Esophagus muscularis mucosa (tissue), 4 donors: ENCODE measurements at regions not wholly inside any gene's neighbourhood (a gene's known extent, or its start where the extent isn't known, plus 50 kb on each side); places are given as distances from the start of the nearest gene placed in this dataset.

Experiments used
- DNase-seq: peaks from one replicate; pipeline ENCODE4 v3.0.0-alpha.2; 2017; ENCODE audit errors: extremely low spot score
- H3K27ac ChIP-seq, 4 donors: fragments of 200-600 bp; sonication (generic); replicated peaks in 1 of 4; 1 replicate in 3 of 4; 2 replicates in 1 of 4; pipeline ENCODE4 v1.5.1; 2016 to 2019; ENCODE audit warnings: mild to moderate bottlenecking in 1 of 4
- H3K27me3 ChIP-seq, 4 donors: fragments of 200-600 bp; sonication (generic); one replicate each; pipeline versions ENCODE4 v1.5.1 to v1.6.0; 2016 to 2019
- H3K36me3 ChIP-seq, 4 donors: fragments of 200-600 bp; sonication (generic); one replicate each; pipeline ENCODE4 v1.5.1; 2016 to 2019
- H3K4me1 ChIP-seq, 4 donors: fragments of 200-600 bp; sonication (generic); one replicate each; pipeline ENCODE4 v1.5.1; 2016 to 2019
- H3K4me3 ChIP-seq, 4 donors: fragments of 200-600 bp; sonication (generic); 1 replicate in 2 of 4; 2 replicates in 2 of 4; pipeline ENCODE4 v1.5.1; 2016 to 2019; ENCODE audit warnings: mild to moderate bottlenecking in 4 of 4, moderate library complexity in 1 of 4
- H3K9me3 ChIP-seq, 4 donors: fragments of 200-600 bp; sonication (generic); 1 replicate in 3 of 4; 2 replicates in 1 of 4; pipeline ENCODE4 v1.5.1; 2016 to 2019
- EP300 ChIP-seq: sonication (generic); formaldehyde crosslinking; IDR thresholded peaks from one replicate; pipeline ENCODE4 v1.6.1; 2017; ENCODE audit warnings: antibody characterized with exemption
- POLR2A ChIP-seq: fragments of 450-650 bp; IDR thresholded peaks from one replicate; pipeline ENCODE4 v1.6.1; 2017; ENCODE audit warnings: antibody characterized with exemption, moderate library complexity, mild to moderate bottlenecking, low read depth
- POLR2AphosphoS5 ChIP-seq, 2 donors: sonication (generic); formaldehyde crosslinking; IDR thresholded peaks; one replicate each; pipeline ENCODE4 v1.6.1; 2017; ENCODE audit warnings: antibody characterized with exemption in 2 of 2
- WGBS: methylation state at CpG from one replicate; pipeline ENCODE4 v1.1.5; 2018; 5-methylcytosine and 5-hydroxymethylcytosine counted together
- intact Hi-C: fragments of 100-400 bp; cut with DNase I; formaldehyde crosslinking; loops from one replicate; pipeline ENCODE4 v1.15.1; 2023
- TF ChIP-seq, protein P1 (sequence below), 3 experiments: fragments of 200-600 bp in 2 of 3; fragments of 450-650 bp in 1 of 3; sonication (generic) in 2 of 3; IDR thresholded peaks; one replicate each; pipeline ENCODE4 v1.5.1; 2017 to 2019; ENCODE audit warnings: antibody characterized with exemption in 3 of 3, mild to moderate bottlenecking in 2 of 3, moderate library complexity in 1 of 3

- intact Hi-C loops, result no loop called here
- Histone ChIP-seq H3K36me3 (no peaks in the 10 kb centered on the region), H3K27ac (no peak overlapping the region), H3K4me3 (no peak overlapping the region), H3K4me1 (no peaks in the 10 kb centered on the region), H3K27me3 (no peaks in the 10 kb centered on the region), H3K9me3 (no peaks in the 10 kb centered on the region)
- WGBS, result 38% methylated on average over 1 of the region's 1 CpG
- TF ChIP-seq, protein P1, sequence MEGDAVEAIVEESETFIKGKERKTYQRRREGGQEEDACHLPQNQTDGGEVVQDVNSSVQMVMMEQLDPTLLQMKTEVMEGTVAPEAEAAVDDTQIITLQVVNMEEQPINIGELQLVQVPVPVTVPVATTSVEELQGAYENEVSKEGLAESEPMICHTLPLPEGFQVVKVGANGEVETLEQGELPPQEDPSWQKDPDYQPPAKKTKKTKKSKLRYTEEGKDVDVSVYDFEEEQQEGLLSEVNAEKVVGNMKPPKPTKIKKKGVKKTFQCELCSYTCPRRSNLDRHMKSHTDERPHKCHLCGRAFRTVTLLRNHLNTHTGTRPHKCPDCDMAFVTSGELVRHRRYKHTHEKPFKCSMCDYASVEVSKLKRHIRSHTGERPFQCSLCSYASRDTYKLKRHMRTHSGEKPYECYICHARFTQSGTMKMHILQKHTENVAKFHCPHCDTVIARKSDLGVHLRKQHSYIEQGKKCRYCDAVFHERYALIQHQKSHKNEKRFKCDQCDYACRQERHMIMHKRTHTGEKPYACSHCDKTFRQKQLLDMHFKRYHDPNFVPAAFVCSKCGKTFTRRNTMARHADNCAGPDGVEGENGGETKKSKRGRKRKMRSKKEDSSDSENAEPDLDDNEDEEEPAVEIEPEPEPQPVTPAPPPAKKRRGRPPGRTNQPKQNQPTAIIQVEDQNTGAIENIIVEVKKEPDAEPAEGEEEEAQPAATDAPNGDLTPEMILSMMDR (IDR thresholded peaks at IDR 0.05), result no peak
- TF ChIP-seq POLR2AphosphoS5 (IDR thresholded peaks at IDR 0.05) (no peak), POLR2A (no peak), EP300 (no peak)
- no peak for DNase-seq
Observed at GRCh38 chr14:81936902-81937301, 403.2 kb upstream of the SEL1L start.

- no peaks in the 10 kb centered on the region for H3K27me3 ChIP-seq
- intact Hi-C loops, result no loop called here
- no peak overlapping the region for H3K4me3 ChIP-seq
- H3K36me3 ChIP-seq, result no peaks in the 10 kb centered on the region
- 78% methylated on average over 3 of the region's 3 CpGs for WGBS
- no peaks in the 10 kb centered on the region for H3K4me1 ChIP-seq
- DNase-seq, result no peak
- H3K27ac ChIP-seq, result no peak overlapping the region
- H3K9me3 ChIP-seq, result no peaks in the 10 kb centered on the region
- TF ChIP-seq POLR2A (no peak), EP300 (no peak), POLR2AphosphoS5 (IDR thresholded peaks at IDR 0.05) (no peak)
- TF ChIP-seq, protein P1 (IDR thresholded peaks at IDR 0.05), result no peak
Observed at GRCh38 chr14:81938341-81938740, 404.7 kb upstream of the SEL1L start.

GRCh38 chr14:81940651-81941050 is 407.0 kb upstream of the SEL1L start:
- DNase-seq, result no peak
- intact Hi-C loops, result no loop called here
- TF ChIP-seq POLR2A (no peak), POLR2AphosphoS5 (IDR thresholded peaks at IDR 0.05) (no peak), EP300 (no peak)
- TF ChIP-seq, protein P1 (IDR thresholded peaks at IDR 0.05), result no peak
- Histone ChIP-seq H3K27me3 (no peaks in the 10 kb centered on the region), H3K27ac (no peak overlapping the region), H3K9me3 (no peaks in the 10 kb centered on the region), H3K4me3 (no peak overlapping the region), H3K4me1 (no peaks in the 10 kb centered on the region), H3K36me3 (no peaks in the 10 kb centered on the region)
- 67% methylated on average over 1 of the region's 1 CpG for WGBS

DNA sequence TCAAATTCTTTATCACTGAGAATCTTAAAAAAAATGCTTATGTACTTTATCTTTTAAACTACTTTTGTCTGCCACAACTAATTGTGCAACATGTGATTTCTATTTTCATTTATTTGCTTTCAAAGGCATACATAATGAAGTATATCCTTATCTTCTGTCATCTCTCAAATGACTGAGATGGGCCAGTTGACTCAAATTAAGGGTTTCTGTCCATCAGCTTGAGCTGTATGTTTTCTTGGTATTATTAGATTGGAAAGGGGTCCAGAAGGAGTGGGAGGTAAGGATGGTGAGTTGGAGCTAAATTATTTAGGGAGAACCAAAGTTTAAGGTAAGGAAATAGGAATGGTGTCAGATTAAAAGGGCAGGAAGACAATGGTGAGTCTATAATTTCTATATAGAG is 408.4 kb upstream of the SEL1L start:
- intact Hi-C loops, result no loop called here
- no peak overlapping the region for H3K27ac ChIP-seq
- H3K4me1 ChIP-seq, result no peaks in the 10 kb centered on the region

GRCh38 chr14:81946375-81946774 is 412.7 kb upstream of the SEL1L start:
- Histone ChIP-seq H3K9me3 (no peaks in the 10 kb centered on the region), H3K4me3 (no peak overlapping the region), H3K4me1 (no peaks in the 10 kb centered on the region), H3K27me3 (no peaks in the 10 kb centered on the region), H3K27ac (no peak overlapping the region), H3K36me3 (no peaks in the 10 kb centered on the region)
- 76% methylated on average over 3 of the region's 3 CpGs for whole genome bisulfite sequencing
- intact Hi-C loops, result no loop called here
- no peak for DNase-seq
- TF ChIP-seq POLR2AphosphoS5 (IDR thresholded peaks at IDR 0.05) (no peak), POLR2A (no peak), EP300 (no peak)
- TF ChIP-seq, protein P1 (IDR thresholded peaks at IDR 0.05), result no peak

More for the DNA sequence above, 408.4 kb upstream of the SEL1L start:
- no peaks in the 10 kb centered on the region for H3K27me3 ChIP-seq
- H3K4me3 ChIP-seq, result no peak overlapping the region
- H3K36me3 ChIP-seq, result no peaks in the 10 kb centered on the region
- TF ChIP-seq POLR2AphosphoS5 (IDR thresholded peaks at IDR 0.05) (no peak), EP300 (no peak)
- TF ChIP-seq, protein P1 (IDR thresholded peaks at IDR 0.05), result no peak
- no peaks in the 10 kb centered on the region for H3K9me3 ChIP-seq
- DNase-seq, result no peak
